GM10248 (cell line): ENCODE measurements at regions not wholly inside any gene's neighbourhood (a gene's known extent, or its start where the extent isn't known, plus 50 kb on each side); places are given as distances from the start of the nearest gene placed in this dataset.

Experiments
- CTCF ChIA-PET: fragments of 300-600 bp; sonication (Branson Sonifier 250); formaldehyde crosslinking; extraction: SDS; loops from one replicate; lab custom pipeline; 2021; ENCODE audit warnings: antibody characterized with exemption; lab: Yijun Ruan, JAX
- POLR2A ChIA-PET: fragments of 350-650 bp; sonication (Branson Sonifier 250); formaldehyde crosslinking; extraction: SDS; loops from one replicate; lab custom pipeline; 2020; ENCODE audit warnings: antibody characterized with exemption; lab: Yijun Ruan, JAX
- DNase-seq: peaks from one replicate; pipeline ENCODE4 v3.0.0; 2012; ENCODE audit errors: extremely low spot score
- CTCF ChIP-seq: IDR thresholded peaks from 2 replicates; pipeline ENCODE4 v1.5.1; 2012; ENCODE audit warnings: mild to moderate bottlenecking, low read depth; ENCODE audit errors: extremely low read depth, missing control alignments, control extremely low read depth

- ChIA-PET POLR2A (no interaction called here), CTCF (interaction anchor here (3.3 kb wide), 1 partner anchor 11 kb away, joined by 13 read pairs; no protein-coding TSS in a partner anchor)
- DNase-seq: no peak
- no peak for TF ChIP-seq CTCF
Observed at GRCh38 chr6:21511891-21512550, 81.5 kb upstream of the SOX4 start.

- no peak for TF ChIP-seq CTCF
- no peak for DNase-seq
- ChIA-PET POLR2A (no interaction called here), CTCF (interaction anchor here (0.6 kb wide), 1 partner anchor 474 kb away, joined by 3 read pairs; no protein-coding TSS in a partner anchor)
Observed at GRCh38 chr6:21514288-21514687, 79.3 kb upstream of the SOX4 start.

GRCh38 chr6:21518317-21518716 lies 75.2 kb upstream of the SOX4 start:
- POLR2A ChIA-PET: no interaction called here
- no peak for TF ChIP-seq CTCF
- CTCF ChIA-PET: interaction anchor here (0.9 to 1.6 kb wide), 3 partner anchors 9 to 48 kb away, joined by 3 to 5 read pairs (median 3); no protein-coding TSS in a partner anchor
- no peak for DNase-seq

GRCh38 chr6:21519642-21520041 lies 73.9 kb upstream of the SOX4 start:
- ChIA-PET POLR2A (no interaction called here), CTCF (no interaction called here)

GRCh38 chr6:21521276-21521675 lies 72.3 kb upstream of the SOX4 start:
- ChIA-PET CTCF (interaction anchor here (1.3 to 1.5 kb wide), 2 partner anchors 10 to 37 kb away, joined by 3 read pairs; no protein-coding TSS in a partner anchor), POLR2A (no interaction called here)
- DNase-seq: no peak
- no peak for TF ChIP-seq CTCF

More at GRCh38 chr6:21519642-21520041, 73.9 kb upstream of the SOX4 start:
- no peak for TF ChIP-seq CTCF
- DNase-seq: no peak

GRCh38 chr6:21522143-21522747 lies 71.3 kb upstream of the SOX4 start:
- ChIA-PET CTCF (interaction anchor here (1.5 kb wide), 1 partner anchor 36 kb away, joined by 3 read pairs; no protein-coding TSS in a partner anchor), POLR2A (no interaction called here)

More at GRCh38 chr6:21522143-21522747, 71.3 kb upstream of the SOX4 start:
- TF ChIP-seq CTCF: no peak
- no peak for DNase-seq
